Testis (tissue), 2 donors: ENCODE measurements at regions not wholly inside any gene's neighbourhood (a gene's known extent, or its start where the extent isn't known, plus 50 kb on each side); places are given as distances from the start of the nearest gene placed in this dataset.

Source experiments
- DNase-seq: peaks from one replicate; pipeline ENCODE4 v3.0.0-alpha.2; 2019
- H3K27ac ChIP-seq, 2 donors: fragments of 200-600 bp; sonication (generic); one replicate each; pipeline ENCODE4 v1.5.1; 2019
- H3K27me3 ChIP-seq: fragments of 200-600 bp; sonication (generic); one replicate; pipeline ENCODE4 v1.5.1; 2019
- H3K36me3 ChIP-seq: fragments of 200-600 bp; sonication (generic); one replicate; pipeline ENCODE4 v1.5.1; 2017; ENCODE audit warnings: low read depth; ENCODE audit errors: missing control alignments
- H3K4me1 ChIP-seq: fragments of 200-600 bp; sonication (generic); one replicate; pipeline ENCODE4 v1.5.1; 2019
- H3K4me3 ChIP-seq, 2 donors: fragments of 200-600 bp; sonication (generic); one replicate each; pipeline ENCODE4 v1.5.1; 2017 to 2019
- H3K9me3 ChIP-seq: fragments of 200-600 bp; sonication (generic); one replicate; pipeline ENCODE4 v1.5.1; 2017
- CTCF ChIP-seq, 3 experiments: fragments of 450-650 bp in 2 of 3; fragments of 200-600 bp in 1 of 3; sonication (generic) in 1 of 3; IDR thresholded peaks; one replicate each; pipeline ENCODE4 v1.5.1; 2016 to 2019; ENCODE audit warnings: antibody characterized with exemption in 3 of 3, mild to moderate bottlenecking in 2 of 3, moderate library complexity in 1 of 3
- POLR2A ChIP-seq: fragments of 450-650 bp; IDR thresholded peaks from one replicate; pipeline ENCODE4 v1.6.1; 2017; ENCODE audit warnings: antibody characterized with exemption, mild to moderate bottlenecking, moderate library complexity
- WGBS, 2 donors: methylation state at CpG; one replicate each; pipeline ENCODE4 v1.1.5; 2018; 5-methylcytosine and 5-hydroxymethylcytosine counted together
- intact Hi-C: fragments of 100-400 bp; cut with DNase I; formaldehyde crosslinking; loops from one replicate; pipeline ENCODE4 v1.15.1; 2023; ENCODE audit warnings: low total_unique reads

- TF ChIP-seq POLR2A (no peak), CTCF (IDR thresholded peaks at IDR 0.05) (no peak)
- H3K4me1 ChIP-seq: no peaks in the 10 kb centered on the region
- H3K27ac ChIP-seq: no peak overlapping the region
- H3K27me3 ChIP-seq: no peaks in the 10 kb centered on the region
- no peak for DNase-seq
- H3K4me3 ChIP-seq: no peak overlapping the region
- WGBS, 2 donors: 61 to 68% methylated on average over 5 to 14 of the region's 15 CpGs
- intact Hi-C loops: no loop called here
- no peaks in the 10 kb centered on the region for H3K36me3 ChIP-seq
- H3K9me3 ChIP-seq: no peaks in the 10 kb centered on the region
These were observed 745.8 kb upstream of the AMOT start for GRCh38 chrX:113586281-113586898.

GRCh38 chrX:113580486-113580885 is 739.9 kb upstream of the AMOT start:
- Histone ChIP-seq H3K27ac (no peak overlapping the region), H3K4me3 (no peak overlapping the region), H3K27me3 (no peaks in the 10 kb centered on the region), H3K36me3 (no peaks in the 10 kb centered on the region), H3K9me3 (no peaks in the 10 kb centered on the region), H3K4me1 (no peaks in the 10 kb centered on the region)
- WGBS, 2 donors: 85 to 100% methylated on average over 2 of the region's 2 CpGs
- intact Hi-C loops: no loop called here
- TF ChIP-seq POLR2A (no peak), CTCF (IDR thresholded peaks at IDR 0.05) (no peak)
- DNase-seq: no peak

GRCh38 chrX:113558576-113558975 is 717.9 kb upstream of the AMOT start:
- TF ChIP-seq POLR2A: no peak
- no peak for TF ChIP-seq CTCF (IDR thresholded peaks at IDR 0.05)
- no peak for DNase-seq
- H3K4me3 ChIP-seq: no peak overlapping the region
- no peaks in the 10 kb centered on the region for H3K9me3 ChIP-seq
- H3K4me1 ChIP-seq: no peaks in the 10 kb centered on the region
- no peak overlapping the region for H3K27ac ChIP-seq
- 87 to 100% methylated on average over 1 of the region's 1 CpG for WGBS, 2 donors
- intact Hi-C loops: no loop called here
- no peaks in the 10 kb centered on the region for H3K27me3 ChIP-seq
- H3K36me3 ChIP-seq: no peaks in the 10 kb centered on the region

- Histone ChIP-seq H3K9me3 (no peaks in the 10 kb centered on the region), H3K36me3 (no peaks in the 10 kb centered on the region), H3K4me1 (no peaks in the 10 kb centered on the region), H3K4me3 (no peak overlapping the region), H3K27ac (no peak overlapping the region), H3K27me3 (no peaks in the 10 kb centered on the region)
- WGBS, 2 donors: 100% methylated on average over 1 of the region's 1 CpG
- intact Hi-C loops: no loop called here
- TF ChIP-seq POLR2A (no peak), CTCF (IDR thresholded peaks at IDR 0.05) (no peak)
- no peak for DNase-seq
These were observed 711.3 kb upstream of the AMOT start for GRCh38 chrX:113551919-113552318.

- WGBS, 2 donors: 100% methylated on average over 2 of the region's 2 CpGs; no CpG with 5 or more reads in 1 of the 2 donors
- Histone ChIP-seq H3K27ac (no peak overlapping the region), H3K4me1 (no peaks in the 10 kb centered on the region), H3K9me3 (no peaks in the 10 kb centered on the region), H3K36me3 (no peaks in the 10 kb centered on the region), H3K27me3 (no peaks in the 10 kb centered on the region), H3K4me3 (no peak overlapping the region)
- intact Hi-C loops: no loop called here
- TF ChIP-seq POLR2A (no peak), CTCF (IDR thresholded peaks at IDR 0.05) (no peak)
- DNase-seq: no peak
These were observed 707.8 kb upstream of the AMOT start for GRCh38 chrX:113548308-113549015.
